ENCODE measurements at regions not wholly inside any gene's neighbourhood (a gene's known extent, or its start where the extent isn't known, plus 50 kb on each side); places are given as distances from the start of the nearest gene placed in this dataset.

DNA sequence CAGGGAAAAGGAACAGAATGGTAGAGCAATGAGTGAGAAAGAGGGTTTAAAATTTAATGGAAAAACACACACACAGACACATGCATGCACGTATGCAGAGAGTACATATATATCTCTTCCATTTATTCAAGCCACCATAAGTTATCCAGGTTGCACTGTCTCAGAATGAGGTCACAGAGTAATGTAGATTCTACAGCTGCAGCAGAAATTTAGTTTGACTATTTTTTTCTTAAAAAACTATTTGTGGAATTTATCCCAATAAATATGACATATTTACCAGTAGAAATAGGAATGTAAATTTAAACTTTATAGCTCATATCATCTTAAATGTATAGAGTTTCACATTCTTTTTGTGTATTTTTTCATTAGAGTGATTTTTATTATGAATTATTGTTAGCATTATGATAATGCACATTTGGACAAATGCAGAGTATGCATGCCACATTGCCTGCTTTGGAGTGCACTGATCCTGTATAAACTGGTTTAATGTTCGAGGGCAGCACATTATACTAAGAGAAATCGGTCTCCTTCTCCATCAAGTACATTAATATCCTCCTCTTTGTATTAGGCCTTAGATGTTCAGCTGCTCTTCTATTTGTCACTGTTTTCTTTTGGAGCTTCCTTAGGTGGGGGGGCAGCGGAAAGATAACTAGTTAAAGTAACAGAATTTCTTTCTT, 216.3 kb upstream of the TARS1 start:
- TF ChIP-seq, protein P1, sequence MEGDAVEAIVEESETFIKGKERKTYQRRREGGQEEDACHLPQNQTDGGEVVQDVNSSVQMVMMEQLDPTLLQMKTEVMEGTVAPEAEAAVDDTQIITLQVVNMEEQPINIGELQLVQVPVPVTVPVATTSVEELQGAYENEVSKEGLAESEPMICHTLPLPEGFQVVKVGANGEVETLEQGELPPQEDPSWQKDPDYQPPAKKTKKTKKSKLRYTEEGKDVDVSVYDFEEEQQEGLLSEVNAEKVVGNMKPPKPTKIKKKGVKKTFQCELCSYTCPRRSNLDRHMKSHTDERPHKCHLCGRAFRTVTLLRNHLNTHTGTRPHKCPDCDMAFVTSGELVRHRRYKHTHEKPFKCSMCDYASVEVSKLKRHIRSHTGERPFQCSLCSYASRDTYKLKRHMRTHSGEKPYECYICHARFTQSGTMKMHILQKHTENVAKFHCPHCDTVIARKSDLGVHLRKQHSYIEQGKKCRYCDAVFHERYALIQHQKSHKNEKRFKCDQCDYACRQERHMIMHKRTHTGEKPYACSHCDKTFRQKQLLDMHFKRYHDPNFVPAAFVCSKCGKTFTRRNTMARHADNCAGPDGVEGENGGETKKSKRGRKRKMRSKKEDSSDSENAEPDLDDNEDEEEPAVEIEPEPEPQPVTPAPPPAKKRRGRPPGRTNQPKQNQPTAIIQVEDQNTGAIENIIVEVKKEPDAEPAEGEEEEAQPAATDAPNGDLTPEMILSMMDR (conservative IDR thresholded peaks at IDR 0.05; ENCODE audit: low read depth in 2 of 2) = no peak
- TF ChIP-seq EZH2 (IDR thresholded peaks at IDR 0.05; ENCODE audit: low read depth, unreplicated experiment) (no peak), ZNF114 (CRISPR knock-in tag; IDR thresholded peaks at IDR 0.05) (no peak), POLR2AphosphoS5 (IDR thresholded peaks at IDR 0.05; ENCODE audit: low read depth) (no peak), EZH2phosphoT487 (IDR thresholded peaks at IDR 0.05; ENCODE audit: unreplicated experiment) (no peak), JUNB (IDR thresholded peaks at IDR 0.05; ENCODE audit: unreplicated experiment) (no peak), CREB1 (CRISPR knock-in tag; IDR thresholded peaks at IDR 0.05; ENCODE audit: low read depth) (no peak)
- TF ChIP-seq, protein P2, sequence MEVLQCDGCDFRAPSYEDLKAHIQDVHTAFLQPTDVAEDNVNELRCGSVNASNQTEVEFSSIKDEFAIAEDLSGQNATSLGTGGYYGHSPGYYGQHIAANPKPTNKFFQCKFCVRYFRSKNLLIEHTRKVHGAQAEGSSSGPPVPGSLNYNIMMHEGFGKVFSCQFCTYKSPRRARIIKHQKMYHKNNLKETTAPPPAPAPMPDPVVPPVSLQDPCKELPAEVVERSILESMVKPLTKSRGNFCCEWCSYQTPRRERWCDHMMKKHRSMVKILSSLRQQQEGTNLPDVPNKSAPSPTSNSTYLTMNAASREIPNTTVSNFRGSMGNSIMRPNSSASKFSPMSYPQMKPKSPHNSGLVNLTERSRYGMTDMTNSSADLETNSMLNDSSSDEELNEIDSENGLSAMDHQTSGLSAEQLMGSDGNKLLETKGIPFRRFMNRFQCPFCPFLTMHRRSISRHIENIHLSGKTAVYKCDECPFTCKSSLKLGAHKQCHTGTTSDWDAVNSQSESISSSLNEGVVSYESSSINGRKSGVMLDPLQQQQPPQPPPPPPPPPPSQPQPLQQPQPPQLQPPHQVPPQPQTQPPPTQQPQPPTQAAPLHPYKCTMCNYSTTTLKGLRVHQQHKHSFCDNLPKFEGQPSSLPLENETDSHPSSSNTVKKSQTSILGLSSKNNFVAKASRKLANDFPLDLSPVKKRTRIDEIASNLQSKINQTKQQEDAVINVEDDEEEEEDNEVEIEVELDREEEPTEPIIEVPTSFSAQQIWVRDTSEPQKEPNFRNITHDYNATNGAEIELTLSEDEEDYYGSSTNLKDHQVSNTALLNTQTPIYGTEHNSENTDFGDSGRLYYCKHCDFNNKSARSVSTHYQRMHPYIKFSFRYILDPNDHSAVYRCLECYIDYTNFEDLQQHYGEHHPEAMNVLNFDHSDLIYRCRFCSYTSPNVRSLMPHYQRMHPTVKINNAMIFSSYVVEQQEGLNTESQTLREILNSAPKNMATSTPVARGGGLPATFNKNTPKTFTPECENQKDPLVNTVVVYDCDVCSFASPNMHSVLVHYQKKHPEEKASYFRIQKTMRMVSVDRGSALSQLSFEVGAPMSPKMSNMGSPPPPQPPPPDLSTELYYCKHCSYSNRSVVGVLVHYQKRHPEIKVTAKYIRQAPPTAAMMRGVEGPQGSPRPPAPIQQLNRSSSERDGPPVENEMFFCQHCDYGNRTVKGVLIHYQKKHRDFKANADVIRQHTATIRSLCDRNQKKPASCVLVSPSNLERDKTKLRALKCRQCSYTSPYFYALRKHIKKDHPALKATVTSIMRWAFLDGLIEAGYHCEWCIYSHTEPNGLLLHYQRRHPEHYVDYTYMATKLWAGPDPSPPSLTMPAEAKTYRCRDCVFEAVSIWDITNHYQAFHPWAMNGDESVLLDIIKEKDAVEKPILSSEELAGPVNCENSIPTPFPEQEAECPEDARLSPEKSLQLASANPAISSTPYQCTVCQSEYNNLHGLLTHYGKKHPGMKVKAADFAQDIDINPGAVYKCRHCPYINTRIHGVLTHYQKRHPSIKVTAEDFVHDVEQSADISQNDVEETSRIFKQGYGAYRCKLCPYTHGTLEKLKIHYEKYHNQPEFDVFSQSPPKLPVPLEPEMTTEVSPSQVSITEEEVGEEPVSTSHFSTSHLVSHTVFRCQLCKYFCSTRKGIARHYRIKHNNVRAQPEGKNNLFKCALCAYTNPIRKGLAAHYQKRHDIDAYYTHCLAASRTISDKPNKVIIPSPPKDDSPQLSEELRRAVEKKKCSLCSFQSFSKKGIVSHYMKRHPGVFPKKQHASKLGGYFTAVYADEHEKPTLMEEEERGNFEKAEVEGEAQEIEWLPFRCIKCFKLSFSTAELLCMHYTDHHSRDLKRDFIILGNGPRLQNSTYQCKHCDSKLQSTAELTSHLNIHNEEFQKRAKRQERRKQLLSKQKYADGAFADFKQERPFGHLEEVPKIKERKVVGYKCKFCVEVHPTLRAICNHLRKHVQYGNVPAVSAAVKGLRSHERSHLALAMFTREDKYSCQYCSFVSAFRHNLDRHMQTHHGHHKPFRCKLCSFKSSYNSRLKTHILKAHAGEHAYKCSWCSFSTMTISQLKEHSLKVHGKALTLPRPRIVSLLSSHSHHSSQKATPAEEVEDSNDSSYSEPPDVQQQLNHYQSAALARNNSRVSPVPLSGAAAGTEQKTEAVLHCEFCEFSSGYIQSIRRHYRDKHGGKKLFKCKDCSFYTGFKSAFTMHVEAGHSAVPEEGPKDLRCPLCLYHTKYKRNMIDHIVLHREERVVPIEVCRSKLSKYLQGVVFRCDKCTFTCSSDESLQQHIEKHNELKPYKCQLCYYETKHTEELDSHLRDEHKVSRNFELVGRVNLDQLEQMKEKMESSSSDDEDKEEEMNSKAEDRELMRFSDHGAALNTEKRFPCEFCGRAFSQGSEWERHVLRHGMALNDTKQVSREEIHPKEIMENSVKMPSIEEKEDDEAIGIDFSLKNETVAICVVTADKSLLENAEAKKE (CRISPR knock-in tag; IDR thresholded peaks at IDR 0.05) = no peak
- TF ChIP-seq, protein P3, sequence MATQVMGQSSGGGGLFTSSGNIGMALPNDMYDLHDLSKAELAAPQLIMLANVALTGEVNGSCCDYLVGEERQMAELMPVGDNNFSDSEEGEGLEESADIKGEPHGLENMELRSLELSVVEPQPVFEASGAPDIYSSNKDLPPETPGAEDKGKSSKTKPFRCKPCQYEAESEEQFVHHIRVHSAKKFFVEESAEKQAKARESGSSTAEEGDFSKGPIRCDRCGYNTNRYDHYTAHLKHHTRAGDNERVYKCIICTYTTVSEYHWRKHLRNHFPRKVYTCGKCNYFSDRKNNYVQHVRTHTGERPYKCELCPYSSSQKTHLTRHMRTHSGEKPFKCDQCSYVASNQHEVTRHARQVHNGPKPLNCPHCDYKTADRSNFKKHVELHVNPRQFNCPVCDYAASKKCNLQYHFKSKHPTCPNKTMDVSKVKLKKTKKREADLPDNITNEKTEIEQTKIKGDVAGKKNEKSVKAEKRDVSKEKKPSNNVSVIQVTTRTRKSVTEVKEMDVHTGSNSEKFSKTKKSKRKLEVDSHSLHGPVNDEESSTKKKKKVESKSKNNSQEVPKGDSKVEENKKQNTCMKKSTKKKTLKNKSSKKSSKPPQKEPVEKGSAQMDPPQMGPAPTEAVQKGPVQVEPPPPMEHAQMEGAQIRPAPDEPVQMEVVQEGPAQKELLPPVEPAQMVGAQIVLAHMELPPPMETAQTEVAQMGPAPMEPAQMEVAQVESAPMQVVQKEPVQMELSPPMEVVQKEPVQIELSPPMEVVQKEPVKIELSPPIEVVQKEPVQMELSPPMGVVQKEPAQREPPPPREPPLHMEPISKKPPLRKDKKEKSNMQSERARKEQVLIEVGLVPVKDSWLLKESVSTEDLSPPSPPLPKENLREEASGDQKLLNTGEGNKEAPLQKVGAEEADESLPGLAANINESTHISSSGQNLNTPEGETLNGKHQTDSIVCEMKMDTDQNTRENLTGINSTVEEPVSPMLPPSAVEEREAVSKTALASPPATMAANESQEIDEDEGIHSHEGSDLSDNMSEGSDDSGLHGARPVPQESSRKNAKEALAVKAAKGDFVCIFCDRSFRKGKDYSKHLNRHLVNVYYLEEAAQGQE (IDR thresholded peaks at IDR 0.05; ENCODE audit: unreplicated experiment) = no peak
- TF ChIP-seq, protein P4, sequence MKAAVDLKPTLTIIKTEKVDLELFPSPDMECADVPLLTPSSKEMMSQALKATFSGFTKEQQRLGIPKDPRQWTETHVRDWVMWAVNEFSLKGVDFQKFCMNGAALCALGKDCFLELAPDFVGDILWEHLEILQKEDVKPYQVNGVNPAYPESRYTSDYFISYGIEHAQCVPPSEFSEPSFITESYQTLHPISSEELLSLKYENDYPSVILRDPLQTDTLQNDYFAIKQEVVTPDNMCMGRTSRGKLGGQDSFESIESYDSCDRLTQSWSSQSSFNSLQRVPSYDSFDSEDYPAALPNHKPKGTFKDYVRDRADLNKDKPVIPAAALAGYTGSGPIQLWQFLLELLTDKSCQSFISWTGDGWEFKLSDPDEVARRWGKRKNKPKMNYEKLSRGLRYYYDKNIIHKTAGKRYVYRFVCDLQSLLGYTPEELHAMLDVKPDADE (IDR thresholded peaks at IDR 0.05) = no peak

Measured in GM23338 (cell line).